DOHH2 (cell line): ENCODE measurements at regions not wholly inside any gene's neighbourhood (a gene's known extent, or its start where the extent isn't known, plus 50 kb on each side); places are given as distances from the start of the nearest gene placed in this dataset.

ENCODE experiments used
- H3F3A ChIP-seq: fragments of 200-600 bp; sonication (generic), shearing (Covaris generic); 2 replicates; pipeline ENCODE4 v1.6.0; 2016; ENCODE audit warnings: antibody characterized with exemption, mild to moderate bottlenecking; ENCODE audit not compliant: control insufficient read depth, insufficient read depth
- H3K27ac ChIP-seq: fragments of 200-600 bp; sonication (generic); 2 replicates; pipeline ENCODE4 v1.5.1; 2014; ENCODE audit warnings: low read depth, mild to moderate bottlenecking, low read length, moderate library complexity
- H3K27me3 ChIP-seq: fragments of 200-600 bp; sonication (generic); 2 replicates; pipeline ENCODE4 v1.6.1; 2014; ENCODE audit warnings: mild to moderate bottlenecking, low read length, mixed read lengths; ENCODE audit not compliant: control insufficient read depth
- H3K36me3 ChIP-seq: fragments of 200-600 bp; sonication (generic); 2 replicates; pipeline ENCODE4 v1.6.1; 2014; ENCODE audit warnings: mild to moderate bottlenecking, low read length, moderate library complexity, mixed read lengths; ENCODE audit not compliant: control insufficient read depth
- H3K4me1 ChIP-seq: fragments of 200-600 bp; sonication (generic); 2 replicates; pipeline ENCODE4 v1.6.1; 2014; ENCODE audit warnings: mild to moderate bottlenecking, low read length, mixed read lengths; ENCODE audit not compliant: control insufficient read depth
- H3K4me2 ChIP-seq: fragments of 200-600 bp; sonication (generic); 2 replicates; pipeline ENCODE4 v1.6.0; 2014; ENCODE audit warnings: mild to moderate bottlenecking, low read length, moderate library complexity
- H3K4me3 ChIP-seq: fragments of 200-600 bp; sonication (generic); 2 replicates; pipeline ENCODE4 v1.5.1; 2014; ENCODE audit warnings: mild to moderate bottlenecking, low read length, mixed read lengths
- H3K79me2 ChIP-seq: fragments of 200-600 bp; sonication (generic); 2 replicates; pipeline ENCODE4 v1.6.1; 2014; ENCODE audit warnings: mild to moderate bottlenecking, low read length, mixed read lengths; ENCODE audit not compliant: control insufficient read depth
- H3K9me2 ChIP-seq: fragments of 200-600 bp; sonication (generic); replicated peaks from 2 replicates; pipeline ENCODE4 v1.6.1; 2014; ENCODE audit warnings: mild to moderate bottlenecking, low read length, mixed read lengths; ENCODE audit not compliant: control insufficient read depth
- H3K9me3 ChIP-seq: fragments of 200-600 bp; sonication (generic); 2 replicates; pipeline ENCODE4 v1.6.1; 2014; ENCODE audit warnings: antibody characterized with exemption, low read length, mixed read lengths; ENCODE audit not compliant: control insufficient read depth, insufficient read depth
- H4K20me1 ChIP-seq: fragments of 200-600 bp; sonication (generic); 2 replicates; pipeline ENCODE4 v1.6.0; 2014; ENCODE audit warnings: low read depth, mild to moderate bottlenecking, antibody characterized with exemption, low read length, moderate library complexity; ENCODE audit not compliant: control insufficient read depth, insufficient read depth
- EZH2phosphoT487 ChIP-seq: fragments of 200-600 bp; sonication (generic); IDR thresholded peaks from 2 replicates; pipeline ENCODE4 v1.6.1; 2017; ENCODE audit warnings: borderline replicate concordance, mild to moderate bottlenecking, antibody characterized with exemption, low read length, moderate library complexity, mixed read lengths
- TF ChIP-seq, protein P1 (sequence below): fragments of 200-600 bp; sonication (generic); IDR thresholded peaks from one replicate; pipeline ENCODE4 v1.5.1; 2014; ENCODE audit warnings: antibody characterized with exemption, mild to moderate bottlenecking, low read depth, low read length; ENCODE audit not compliant: poor library complexity, severe bottlenecking

DNA sequence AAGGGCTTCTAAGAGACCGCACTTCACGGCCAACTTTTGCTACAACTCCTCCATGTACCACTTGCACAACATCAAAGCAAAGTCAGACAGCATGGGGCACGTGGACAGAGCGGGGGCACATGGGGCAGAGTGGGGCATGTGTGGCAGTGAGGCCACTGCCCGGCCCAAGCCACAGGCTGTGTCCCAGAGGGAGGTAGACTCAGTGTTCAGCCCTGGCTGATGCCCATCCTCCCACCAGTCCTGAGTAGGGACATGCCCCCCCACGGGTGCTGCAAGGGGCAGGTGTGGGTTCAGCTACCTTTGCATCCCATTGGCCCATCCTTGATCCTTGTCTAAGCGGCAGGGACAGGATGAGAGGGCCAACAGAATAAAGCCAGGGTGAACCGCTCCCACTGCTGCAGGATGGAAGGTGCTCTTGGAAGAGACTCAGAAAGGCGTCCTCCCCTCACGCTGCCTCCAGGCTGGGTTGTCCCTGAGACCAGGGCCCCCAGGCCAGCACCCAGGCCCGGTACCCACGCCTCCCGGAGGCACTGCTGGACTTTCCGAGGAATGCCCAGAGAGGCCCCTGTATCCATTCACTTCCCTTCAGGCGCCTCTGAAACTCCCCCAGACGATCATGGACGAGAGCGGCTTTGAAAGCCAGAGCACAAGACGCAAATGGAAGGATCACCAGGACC is 218.2 kb downstream of the NDUFA10 start:
- Histone ChIP-seq H3K9me3 (no peaks in the 10 kb centered on the region), H3K27ac (no peak overlapping the region), H3K4me2 (no peak overlapping the region), H3K4me3 (no peak overlapping the region), H3K9me2 (no peaks in the 10 kb centered on the region), H3K36me3 (no peaks in the 10 kb centered on the region), H3F3A (no peaks in the 10 kb centered on the region), H4K20me1 (no peaks in the 10 kb centered on the region), H3K4me1 (no peaks in the 10 kb centered on the region), H3K27me3 (no peaks in the 10 kb centered on the region), H3K79me2 (no peaks in the 10 kb centered on the region)
- TF ChIP-seq EZH2phosphoT487: no peak
- TF ChIP-seq, protein P1, sequence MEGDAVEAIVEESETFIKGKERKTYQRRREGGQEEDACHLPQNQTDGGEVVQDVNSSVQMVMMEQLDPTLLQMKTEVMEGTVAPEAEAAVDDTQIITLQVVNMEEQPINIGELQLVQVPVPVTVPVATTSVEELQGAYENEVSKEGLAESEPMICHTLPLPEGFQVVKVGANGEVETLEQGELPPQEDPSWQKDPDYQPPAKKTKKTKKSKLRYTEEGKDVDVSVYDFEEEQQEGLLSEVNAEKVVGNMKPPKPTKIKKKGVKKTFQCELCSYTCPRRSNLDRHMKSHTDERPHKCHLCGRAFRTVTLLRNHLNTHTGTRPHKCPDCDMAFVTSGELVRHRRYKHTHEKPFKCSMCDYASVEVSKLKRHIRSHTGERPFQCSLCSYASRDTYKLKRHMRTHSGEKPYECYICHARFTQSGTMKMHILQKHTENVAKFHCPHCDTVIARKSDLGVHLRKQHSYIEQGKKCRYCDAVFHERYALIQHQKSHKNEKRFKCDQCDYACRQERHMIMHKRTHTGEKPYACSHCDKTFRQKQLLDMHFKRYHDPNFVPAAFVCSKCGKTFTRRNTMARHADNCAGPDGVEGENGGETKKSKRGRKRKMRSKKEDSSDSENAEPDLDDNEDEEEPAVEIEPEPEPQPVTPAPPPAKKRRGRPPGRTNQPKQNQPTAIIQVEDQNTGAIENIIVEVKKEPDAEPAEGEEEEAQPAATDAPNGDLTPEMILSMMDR: no peak

DNA sequence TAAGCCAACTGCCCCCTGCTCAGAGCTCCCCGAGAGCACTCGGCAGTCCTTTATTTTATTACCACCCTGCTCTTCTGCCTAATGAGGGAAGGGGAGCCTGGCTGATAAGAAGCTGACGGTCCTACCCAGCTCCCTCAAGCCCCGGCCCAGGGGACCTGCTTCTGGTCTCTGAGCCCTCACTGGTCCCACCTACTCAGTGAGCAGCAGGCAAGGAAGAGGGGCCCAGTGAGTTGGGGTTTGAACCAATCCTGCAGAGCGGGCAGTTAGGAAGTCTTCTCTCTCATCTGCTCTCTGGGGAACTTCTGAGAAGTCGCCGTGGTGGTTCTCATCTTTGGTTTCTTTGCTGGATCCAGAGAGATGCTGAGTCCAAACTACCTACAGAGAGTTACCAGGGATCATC is 218.9 kb downstream of the NDUFA10 start:
- Histone ChIP-seq H3K27ac (no peak overlapping the region), H3K4me2 (no peak overlapping the region), H3K79me2 (no peaks in the 10 kb centered on the region), H3K27me3 (no peaks in the 10 kb centered on the region), H3K9me3 (no peaks in the 10 kb centered on the region), H3K4me1 (no peaks in the 10 kb centered on the region), H3K9me2 (no peaks in the 10 kb centered on the region), H3K4me3 (no peak overlapping the region), H3K36me3 (no peaks in the 10 kb centered on the region), H4K20me1 (no peaks in the 10 kb centered on the region), H3F3A (no peaks in the 10 kb centered on the region)
- TF ChIP-seq EZH2phosphoT487: no peak
- TF ChIP-seq, protein P1: no peak

DNA sequence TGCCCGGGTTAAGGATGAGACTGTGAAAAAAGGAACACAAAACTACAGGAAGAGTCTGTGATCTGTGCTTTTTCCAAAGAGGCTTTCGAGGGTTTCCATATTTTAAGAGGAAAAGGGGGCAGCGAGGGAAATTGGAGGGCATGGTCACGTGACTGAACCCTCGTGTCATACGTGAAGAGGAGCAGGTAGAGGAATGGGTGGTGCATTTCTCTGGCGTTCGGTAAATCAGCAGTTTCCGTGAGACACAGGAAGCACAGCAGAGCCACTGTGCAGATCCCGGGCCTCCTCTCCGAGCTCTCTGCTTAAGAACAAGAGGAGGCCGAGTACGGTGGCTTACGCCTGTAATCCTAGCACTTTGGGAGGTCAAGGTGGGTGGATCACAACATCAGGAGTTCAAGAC is 219.7 kb downstream of the NDUFA10 start:
- no peaks in the 10 kb centered on the region for H4K20me1 ChIP-seq
- TF ChIP-seq, protein P1: no peak
- TF ChIP-seq EZH2phosphoT487: no peak

More for the DNA sequence above, 219.7 kb downstream of the NDUFA10 start:
- H3K4me1 ChIP-seq: no peaks in the 10 kb centered on the region
- H3F3A ChIP-seq: no peaks in the 10 kb centered on the region
- H3K4me2 ChIP-seq: no peak overlapping the region
- no peaks in the 10 kb centered on the region for H3K9me2 ChIP-seq
- no peaks in the 10 kb centered on the region for H3K27me3 ChIP-seq
- H3K9me3 ChIP-seq: peaks cover 6% of the 10 kb centered on the region; the same call in 1 of the 2 replicates
- no peak overlapping the region for H3K27ac ChIP-seq
- no peaks in the 10 kb centered on the region for H3K36me3 ChIP-seq
- no peaks in the 10 kb centered on the region for H3K79me2 ChIP-seq
- no peak overlapping the region for H3K4me3 ChIP-seq
